ENCODE measurements at regions not wholly inside any gene's neighbourhood (a gene's known extent, or its start where the extent isn't known, plus 50 kb on each side); places are given as distances from the start of the nearest gene placed in this dataset.

- no peak for DNase-seq (ENCODE audit: low spot score)
Observed at GRCh38 chr11:86726770-86727504, 54.5 kb upstream of the ME3 start.

GRCh38 chr11:86726118-86726753 lies 53.8 kb upstream of the ME3 start:
- DNase-seq (ENCODE audit: low spot score), result no peak

- DNase-seq (ENCODE audit: low spot score), result no peak
Observed at GRCh38 chr11:86724137-86724536, 51.7 kb upstream of the ME3 start.

GRCh38 chr11:86723281-86723680 lies 50.9 kb upstream of the ME3 start:
- no peak for DNase-seq (ENCODE audit: low spot score)

GRCh38 chr11:86722748-86723147 lies 50.3 kb upstream of the ME3 start:
- no peak for DNase-seq (ENCODE audit: low spot score)

All from putamen (tissue), 1 donor.